CD4-positive, alpha-beta T cell treated with Interleukin-1 beta for 1 hour (primary cell): ENCODE measurements at regions not wholly inside any gene's neighbourhood (a gene's known extent, or its start where the extent isn't known, plus 50 kb on each side); places are given as distances from the start of the nearest gene placed in this dataset.
"Not testable (repeated sequence)": the region's sequence is repeated elsewhere in the genome, so short reads cannot be mapped to it uniquely, and the experiment has no call there.

Source experiments
- DNase-seq, 2 donors: peaks; one replicate each; pipeline ENCODE4 v3.0.0-alpha.2; 2020 to 2022

DNA sequence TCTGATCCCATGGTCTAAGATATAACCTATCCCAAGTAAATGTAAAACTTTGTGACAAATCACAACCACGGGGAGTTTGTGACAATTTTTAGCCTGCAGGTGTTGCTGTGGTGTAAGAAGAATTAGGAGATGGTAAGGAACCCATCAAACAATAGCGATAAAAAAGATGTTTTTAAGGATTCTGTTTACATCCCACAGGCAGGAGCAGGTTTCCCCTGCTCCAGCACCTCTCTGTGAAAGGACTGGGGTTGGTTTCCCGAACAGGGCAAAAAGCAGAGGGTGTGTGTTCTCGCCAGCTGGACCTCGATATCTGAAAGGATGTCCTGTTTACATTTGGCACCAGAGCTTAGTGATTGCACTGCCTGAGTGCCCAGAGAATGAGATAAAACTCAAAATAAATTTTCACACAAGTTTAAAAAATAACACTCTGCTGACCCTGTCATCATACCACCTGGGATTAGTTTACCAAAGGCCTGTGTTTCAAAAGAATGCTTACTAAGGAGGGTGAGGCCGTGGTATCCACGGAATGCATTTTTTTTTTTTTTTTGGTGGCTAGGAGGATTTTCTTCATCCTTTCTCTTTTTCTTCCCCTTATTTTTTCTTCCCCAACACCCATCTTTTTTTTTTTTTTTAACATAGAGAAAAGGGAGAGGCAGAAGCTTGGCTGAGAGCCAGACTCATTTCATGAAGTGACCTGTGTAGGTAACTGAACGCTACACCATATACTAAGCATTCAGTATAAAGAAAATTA lies 151.8 kb upstream of the DPH6 start:
- no peak for DNase-seq

GRCh38 chr15:35698331-35698730 lies 152.4 kb upstream of the DPH6 start:
- no peak for DNase-seq

DNA sequence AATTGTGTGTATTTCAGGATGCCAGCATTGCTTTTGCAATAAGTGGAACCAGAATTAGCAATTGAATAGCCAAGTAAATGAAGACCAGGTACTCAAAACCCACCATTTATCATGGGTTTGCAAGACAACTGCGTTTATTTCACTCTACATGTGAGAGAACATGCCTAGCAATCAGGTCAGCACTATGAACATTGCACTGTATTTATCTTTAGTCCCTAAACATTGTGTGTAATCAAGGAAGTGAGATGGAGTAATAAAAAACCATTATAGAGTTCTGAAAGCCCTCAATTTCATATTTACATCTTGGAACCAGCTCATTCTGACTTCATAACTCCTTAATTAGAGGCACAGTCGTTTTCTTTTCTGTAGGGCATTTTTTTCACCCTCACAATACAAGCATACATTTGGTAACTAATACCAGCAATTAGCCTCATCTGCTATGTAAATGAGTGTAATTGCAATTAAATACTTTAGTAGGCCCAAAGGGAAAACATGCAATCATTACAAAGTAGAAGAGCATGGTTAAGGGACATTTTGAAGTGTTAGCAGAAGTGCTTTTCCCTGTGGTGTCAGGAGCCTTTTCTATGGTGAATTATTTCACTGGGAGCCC lies 153.1 kb upstream of the DPH6 start:
- DNase-seq = no peak

GRCh38 chr15:35700091-35700593 lies 154.2 kb upstream of the DPH6 start:
- DNase-seq = not testable (repeated sequence)

DNA sequence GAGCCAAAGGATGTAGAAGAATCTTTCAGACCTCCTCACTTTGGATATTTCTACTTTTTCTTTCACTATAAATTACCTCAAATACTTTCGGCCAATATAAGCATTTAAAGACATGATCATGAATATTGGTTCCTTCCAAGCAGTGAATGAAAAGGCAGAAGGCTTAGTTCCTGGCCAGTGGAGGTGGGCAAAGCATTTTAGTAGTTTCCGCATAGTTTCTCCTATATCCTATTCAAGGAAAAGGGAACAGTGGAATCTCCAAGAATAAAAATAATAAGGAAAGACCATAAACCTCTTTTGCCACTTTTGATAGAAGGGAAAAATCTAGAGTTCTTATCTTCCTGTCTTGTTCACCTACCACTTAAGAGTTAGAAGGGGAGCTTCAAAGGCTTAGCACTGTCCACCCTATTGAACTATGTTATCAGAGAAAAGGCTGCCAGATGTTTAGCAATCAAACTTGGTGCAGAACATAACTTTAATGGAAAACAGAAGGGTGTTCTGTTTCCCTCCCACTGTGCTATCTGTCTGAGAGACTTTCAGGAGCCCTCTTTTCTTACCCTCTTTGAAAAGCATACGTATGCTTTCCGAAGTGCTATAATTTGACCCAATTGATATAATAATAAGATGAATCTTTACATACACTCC lies 155.6 kb upstream of the DPH6 start:
- DNase-seq = no peak

DNA sequence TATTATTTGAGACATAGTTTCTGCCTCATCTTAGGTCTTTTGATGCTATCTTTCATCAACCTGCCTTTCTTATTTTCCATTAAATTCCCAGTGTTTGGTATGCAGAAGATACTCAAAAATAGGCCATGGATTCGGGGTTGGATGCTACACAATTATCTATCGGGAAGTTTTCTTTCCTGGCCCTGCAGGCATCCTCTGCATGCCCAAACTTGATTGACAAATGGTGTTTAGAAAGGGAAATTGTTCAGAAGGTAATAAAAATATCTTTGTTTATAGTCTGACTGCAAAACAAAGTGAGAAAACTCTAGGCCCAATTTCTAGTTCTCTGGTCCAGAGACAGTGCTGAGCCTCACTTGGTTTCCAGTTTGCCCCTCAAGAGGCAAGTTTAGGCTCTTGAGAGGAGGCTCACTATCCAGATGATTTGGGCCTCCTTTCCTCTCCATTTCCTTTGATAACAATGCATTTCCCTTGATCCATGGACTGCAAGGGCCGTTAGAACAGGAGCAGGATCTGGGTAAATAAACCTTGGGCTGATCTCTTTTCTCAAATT lies 157.1 kb upstream of the DPH6 start:
- DNase-seq = no peak

- no peak for DNase-seq
Observed at GRCh38 chr15:35705030-35705883, 159.3 kb upstream of the DPH6 start.

GRCh38 chr15:35705884-35706585 lies 160.1 kb upstream of the DPH6 start:
- no peak for DNase-seq

DNA sequence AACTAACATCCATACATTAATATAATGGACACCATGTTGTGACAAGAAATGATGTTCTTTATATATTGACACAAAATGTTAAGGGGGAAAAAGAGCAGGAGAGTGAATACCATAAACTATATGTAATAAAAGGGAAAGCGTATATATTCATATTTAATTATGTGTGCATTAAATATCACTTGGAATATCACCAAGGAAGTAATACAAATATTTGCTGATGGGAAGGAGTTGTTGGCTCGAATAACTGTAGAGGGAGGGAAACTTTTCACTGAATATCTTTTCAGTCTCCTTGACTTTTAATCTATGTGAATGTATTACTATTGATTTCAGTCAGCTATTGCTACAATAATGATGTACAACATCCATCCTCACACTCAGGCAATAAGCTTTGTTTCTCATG lies 167.0 kb upstream of the DPH6 start:
- no peak for DNase-seq

DNA sequence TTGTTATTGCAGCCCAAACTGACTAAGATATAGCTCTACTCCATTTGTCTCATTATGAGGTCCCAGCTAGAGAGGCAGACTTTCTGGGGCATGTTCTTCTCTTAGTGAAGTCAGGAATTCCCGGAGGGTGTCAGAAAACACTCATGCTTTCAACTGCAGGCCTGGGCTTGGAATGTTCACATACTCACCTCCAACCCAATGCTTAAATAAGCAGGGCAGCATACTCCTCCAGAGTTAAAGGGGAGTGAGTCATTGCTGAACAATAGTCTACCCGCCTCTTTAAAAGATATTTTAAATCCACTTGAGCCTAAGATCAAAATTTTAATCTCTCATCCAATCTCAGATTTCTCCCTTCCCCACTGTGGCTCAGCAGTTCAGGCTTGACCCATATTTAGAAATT lies 167.8 kb upstream of the DPH6 start:
- DNase-seq = no peak

DNA sequence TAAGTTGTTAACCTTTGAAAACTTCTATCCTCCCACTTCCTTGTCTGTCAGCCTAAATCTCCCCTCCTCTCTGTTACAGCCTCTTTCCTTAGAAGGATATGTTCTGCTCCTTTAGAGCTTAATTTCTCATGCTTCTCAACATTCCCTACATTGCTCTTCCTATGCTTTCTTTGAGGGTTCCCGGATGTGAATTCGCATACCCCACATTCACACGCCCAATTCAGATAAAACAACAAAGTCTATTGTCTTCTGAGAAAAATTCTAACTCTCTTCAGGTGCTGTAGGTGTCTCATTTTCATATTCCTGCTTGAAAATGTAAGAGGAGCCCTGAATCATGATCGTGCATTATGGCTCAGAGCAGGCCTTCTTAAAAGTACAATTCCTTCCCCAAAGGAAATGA lies 171.8 kb upstream of the DPH6 start:
- no peak for DNase-seq

- no peak for DNase-seq
Observed at GRCh38 chr15:35720019-35720418, 174.1 kb upstream of the DPH6 start.

- no peak for DNase-seq
Observed at GRCh38 chr15:35720984-35721383, 175.0 kb upstream of the DPH6 start.

- DNase-seq = no peak
Observed at GRCh38 chr15:35721751-35722150, 175.8 kb upstream of the DPH6 start.

GRCh38 chr15:35722501-35722900 lies 176.5 kb upstream of the DPH6 start:
- no peak for DNase-seq

DNA sequence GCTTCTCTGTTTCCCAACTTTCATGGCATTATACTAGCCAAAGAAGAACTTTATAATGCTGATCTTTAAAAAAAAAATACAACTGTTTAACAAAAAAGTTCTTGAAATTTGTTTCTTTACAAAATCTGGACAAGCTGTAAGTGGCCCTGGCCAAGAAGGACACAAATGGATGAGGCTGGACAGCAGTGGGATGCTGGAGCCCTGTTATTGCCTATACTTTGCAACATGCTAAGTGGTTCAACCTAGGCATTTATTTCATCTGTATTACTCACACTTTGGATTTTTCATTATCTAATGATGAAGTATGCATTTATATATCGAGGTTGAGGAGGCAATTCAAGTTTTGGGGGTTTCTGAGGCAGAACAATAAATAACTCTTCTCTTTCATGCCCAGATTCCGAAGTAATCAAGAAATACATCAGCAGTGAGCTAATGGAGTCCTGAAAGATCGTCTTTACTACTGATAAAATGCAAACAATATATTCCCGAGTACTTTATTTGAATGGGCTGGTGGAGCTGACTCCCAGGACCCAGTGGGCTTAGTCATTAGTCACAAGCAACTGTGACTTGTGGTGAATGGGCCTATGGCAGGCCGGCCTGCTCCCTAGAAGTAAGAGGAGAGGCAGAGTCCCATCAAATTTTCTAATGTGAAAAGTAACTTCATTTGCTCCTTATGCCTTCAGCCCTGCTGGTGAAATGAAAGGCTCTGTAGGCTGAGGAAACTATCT lies 177.3 kb upstream of the DPH6 start:
- no peak for DNase-seq

DNA sequence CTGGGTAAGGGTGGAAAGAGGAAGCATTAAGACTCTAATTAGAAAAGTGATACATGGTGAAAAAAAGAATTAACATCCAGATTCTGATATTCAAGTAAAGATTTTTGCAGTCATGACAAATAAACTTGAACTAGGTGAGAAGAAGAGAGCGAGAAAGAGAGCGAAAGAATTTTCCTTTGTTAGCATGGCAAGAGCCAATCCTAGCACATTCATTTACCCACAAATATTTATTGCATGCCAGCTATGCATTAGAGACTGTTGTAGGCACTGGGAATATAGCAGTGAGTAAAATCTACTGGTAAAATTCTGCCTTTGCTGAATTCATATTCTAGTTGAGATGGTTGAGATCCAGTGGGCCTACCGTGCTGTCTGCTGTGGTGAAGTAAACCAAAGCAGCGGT lies 177.9 kb upstream of the DPH6 start:
- no peak for DNase-seq

DNA sequence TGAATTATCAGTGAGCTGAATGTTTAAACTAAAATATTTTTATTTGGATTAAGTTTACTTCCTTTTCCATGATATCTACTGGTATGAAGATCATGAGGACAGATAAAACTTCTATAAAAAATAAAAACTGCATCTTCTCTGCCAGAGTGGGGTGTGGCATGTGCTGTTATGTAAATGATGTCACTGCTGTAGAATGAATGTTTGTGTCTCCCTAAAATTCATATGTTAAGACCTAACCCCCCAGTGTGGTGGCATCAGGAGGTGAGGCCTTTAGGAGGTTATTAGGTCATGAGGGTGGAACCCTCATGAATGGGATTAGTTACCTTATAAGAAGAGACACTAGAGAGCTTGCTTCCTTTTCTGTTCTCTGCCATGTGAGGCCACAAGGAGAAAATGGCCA lies 178.7 kb upstream of the DPH6 start:
- DNase-seq = no peak

DNA sequence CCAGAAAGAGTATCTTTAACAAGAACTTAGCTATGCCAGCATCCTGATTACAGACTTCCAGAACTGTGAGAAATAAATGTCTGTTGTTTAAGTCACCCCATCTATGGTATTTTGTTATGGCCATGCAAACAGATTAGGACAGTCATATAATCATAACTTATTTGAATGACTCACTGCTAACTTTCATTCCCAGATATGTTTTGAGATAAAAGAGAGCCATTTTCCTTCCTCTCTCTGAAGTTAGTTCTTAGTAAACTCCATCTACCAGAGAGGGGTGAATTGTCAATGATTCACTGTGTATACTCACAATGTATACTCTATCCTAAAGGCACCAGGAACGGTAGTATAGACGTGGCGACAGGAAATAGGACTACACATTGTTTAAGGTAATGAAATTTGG lies 179.4 kb upstream of the DPH6 start:
- DNase-seq = no peak

GRCh38 chr15:35727627-35728026 lies 181.7 kb upstream of the DPH6 start:
- DNase-seq = no peak

DNA sequence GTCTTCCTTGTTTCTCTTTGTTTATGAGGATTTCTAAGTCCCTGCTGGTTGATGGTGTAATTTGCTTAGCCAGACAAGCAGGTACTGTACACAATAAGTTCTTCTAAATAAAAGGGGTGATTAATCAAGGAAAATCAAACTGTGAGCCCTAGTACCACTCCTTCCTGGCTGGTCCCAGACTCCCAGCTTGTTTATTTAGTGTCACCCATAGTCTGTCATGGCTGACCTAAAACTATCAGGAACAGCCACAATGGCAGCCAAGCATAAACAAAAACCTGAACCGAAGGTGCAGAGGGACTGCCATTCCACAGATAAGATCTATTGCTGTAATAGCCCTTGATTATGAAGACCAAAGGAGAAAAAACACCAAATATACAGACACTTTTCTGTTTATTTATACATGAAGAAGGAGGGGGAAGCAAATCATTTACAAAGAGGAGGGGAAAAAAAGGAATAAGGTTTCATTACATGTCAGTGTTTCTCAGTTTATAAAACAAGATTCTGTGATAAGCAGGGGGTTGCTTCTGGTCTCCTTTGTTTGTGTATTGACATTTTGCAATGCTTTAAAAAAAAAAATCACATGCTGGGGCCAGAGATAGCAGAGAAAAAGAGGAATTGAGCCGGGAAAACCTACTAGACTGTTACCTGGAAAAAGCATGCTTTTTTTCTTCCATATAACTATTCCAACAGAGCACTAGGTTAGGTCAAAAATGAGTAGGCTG lies 182.4 kb upstream of the DPH6 start:
- DNase-seq = no peak
